ENCODE measurements at regions not wholly inside any gene's neighbourhood (a gene's known extent, or its start where the extent isn't known, plus 50 kb on each side); places are given as distances from the start of the nearest gene placed in this dataset.

DNA sequence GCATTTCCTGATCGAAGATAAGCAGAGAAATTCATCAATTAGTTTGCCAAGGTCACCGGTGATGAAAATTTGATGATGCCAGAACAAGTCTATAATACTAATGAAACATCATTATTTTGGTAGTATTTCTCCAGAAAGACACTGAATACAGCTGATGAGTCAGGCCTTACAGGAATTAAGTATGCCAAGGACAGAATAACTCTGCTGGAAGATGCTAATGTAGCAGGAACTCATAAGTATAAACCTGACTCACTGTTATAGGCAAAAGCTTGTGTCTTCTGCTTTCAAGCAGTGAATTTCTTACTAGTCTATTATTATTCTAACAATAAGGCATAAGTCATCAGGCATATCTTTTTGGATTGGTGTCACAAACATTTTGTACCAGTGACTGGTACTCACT, 1825.1 kb upstream of the IGFBP7 start:
- no peak for DNase-seq

DNA sequence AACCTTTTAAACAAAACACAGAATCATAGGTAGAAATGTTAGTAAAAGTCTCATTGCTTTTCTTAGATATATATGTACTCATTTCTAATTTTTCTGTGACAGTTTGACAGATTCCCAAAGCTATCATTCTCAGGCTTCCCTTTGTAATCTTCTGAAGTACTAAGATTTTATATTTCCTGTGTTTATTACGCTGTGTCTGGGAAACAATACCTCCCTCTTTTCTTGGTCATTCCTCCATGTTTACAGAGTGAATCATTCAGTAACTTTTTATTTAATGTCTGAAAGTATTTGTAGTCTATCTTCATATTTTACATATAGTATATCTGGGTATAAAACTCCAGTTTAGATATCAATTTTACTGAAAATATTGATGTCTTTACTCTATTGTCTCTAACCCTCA, 1826.3 kb upstream of the IGFBP7 start:
- no peak for DNase-seq

DNA sequence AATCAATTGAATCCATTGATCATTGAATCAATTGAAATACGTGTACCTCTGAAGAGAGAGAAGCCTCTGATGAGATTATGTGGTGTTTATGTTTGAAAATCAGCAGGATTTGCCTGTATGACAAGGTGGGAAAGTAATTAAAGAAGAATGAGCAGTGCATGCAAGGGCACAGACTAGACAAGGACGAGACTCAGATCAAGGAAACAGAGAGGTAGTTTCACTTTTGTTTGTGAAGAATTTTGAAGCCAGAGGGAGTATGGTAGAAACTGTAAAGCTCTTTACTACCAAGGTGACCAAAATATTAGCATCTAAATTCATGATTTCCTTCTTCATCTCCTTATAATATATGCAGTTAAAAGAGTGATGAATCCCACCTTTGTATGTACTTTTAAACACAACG, 1830.0 kb upstream of the IGFBP7 start:
- DNase-seq, result no peak

DNA sequence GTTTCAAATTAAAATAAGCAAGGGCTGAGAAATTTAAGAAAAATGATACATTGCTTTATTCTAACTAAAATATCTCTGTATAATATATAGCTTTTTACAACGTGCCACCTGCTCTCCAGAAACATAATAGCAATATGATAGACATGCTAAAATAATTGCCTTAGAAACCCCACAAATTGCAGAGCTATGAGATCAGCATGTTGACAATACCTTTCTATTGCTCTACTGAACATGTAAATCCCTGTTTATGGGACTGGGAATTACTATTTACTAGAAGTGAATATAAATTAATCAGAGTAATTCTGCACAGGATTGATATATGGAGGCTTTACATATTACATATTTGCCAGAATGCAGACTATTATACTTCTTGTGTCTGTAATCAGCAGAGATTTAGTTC, 1831.1 kb upstream of the IGFBP7 start:
- no peak for DNase-seq

DNA sequence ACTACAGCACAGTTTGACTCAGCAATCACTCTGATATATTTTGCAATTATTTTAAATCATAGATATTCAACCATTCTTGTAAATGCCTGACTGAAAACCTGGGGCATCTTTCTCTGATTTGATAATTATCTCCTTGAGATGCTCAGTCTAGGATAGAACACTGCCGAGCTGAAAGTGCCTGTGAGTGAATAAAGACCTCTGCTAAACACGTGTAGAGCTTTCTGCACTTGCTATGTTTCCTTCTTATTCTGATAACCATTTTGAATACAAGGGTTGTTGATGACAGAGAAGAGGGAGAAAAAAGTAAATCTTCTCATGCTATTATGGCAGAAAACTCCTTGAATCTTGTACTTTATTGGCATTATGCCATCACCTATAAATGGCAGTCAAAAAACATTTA, 1843.4 kb upstream of the IGFBP7 start:
- no peak for DNase-seq

DNA sequence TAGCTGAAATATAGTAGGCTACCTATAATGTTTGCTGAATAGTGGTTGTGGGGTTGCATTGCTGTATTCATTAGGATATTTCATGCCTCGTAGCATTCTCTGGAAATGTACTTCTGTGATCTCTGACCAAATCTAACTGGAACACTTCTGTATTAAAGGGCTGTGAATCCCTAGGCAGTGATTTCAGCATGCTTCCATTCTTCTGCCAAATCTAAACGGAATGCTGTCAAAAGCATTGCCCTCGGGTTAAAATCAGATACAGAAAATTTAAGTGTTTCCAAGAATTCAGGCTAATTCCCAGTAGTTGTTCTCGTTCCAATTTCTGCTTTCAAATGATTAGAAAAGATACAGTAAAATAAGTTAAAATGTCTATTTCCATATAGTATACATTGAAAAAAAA, 1847.5 kb upstream of the IGFBP7 start:
- no peak for DNase-seq

DNA sequence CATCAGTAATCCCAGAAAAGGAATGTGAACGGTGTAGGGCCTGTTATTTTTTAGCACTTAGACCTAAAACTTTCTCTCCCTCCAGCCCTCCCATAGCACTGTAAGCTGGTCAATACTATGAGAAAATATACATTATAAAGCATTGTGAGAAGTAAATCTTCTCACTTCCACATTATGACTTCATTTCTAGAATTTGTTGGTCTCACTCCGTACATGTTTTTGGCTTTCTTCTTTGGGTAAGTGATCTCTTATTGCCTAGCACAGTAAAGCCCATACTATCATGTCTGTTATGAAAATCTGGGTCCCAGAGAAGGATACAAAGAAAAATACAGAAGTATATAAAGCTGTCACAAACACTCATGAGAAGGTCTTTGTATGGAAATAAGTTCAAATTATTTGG, 1851.1 kb upstream of the IGFBP7 start:
- DNase-seq, result no peak

DNA sequence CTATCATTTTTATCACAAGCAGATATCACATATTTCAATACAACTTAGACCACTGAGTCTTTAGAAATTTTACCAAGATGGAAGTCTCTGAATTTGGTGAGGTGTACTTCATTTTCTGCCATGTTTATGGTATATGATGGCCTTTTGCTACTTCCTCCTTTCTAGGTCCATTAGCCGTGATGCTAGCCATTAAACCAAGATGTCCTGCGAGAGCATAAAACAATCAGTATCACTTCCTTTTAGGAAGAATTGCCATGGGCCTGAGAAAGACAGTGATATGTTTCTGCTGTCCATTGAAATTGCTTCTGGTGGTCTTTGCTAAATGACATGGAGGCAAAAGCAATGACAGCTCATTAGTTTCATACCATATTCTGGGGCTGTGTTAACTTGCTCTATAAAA, 1851.7 kb upstream of the IGFBP7 start:
- no peak for DNase-seq

DNA sequence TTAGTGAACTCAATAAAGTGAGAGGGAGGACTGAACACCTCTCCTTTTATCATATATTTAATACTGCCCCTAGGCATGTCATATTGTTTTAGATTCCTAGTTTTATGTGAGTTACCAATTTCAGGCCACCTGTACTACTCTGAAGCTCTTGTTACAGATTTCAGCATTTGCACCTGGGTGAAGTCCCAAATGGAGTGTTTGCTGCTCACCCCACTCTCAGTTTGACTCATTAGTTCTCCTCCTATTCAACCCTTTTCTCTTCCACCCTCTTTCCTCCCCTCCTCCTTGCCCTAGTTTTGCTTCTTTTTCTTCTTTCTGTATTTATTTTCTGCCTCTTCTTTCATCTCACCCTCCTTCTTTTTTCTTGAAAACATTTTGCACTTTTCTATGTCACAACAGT, 1852.2 kb upstream of the IGFBP7 start:
- no peak for DNase-seq

DNA sequence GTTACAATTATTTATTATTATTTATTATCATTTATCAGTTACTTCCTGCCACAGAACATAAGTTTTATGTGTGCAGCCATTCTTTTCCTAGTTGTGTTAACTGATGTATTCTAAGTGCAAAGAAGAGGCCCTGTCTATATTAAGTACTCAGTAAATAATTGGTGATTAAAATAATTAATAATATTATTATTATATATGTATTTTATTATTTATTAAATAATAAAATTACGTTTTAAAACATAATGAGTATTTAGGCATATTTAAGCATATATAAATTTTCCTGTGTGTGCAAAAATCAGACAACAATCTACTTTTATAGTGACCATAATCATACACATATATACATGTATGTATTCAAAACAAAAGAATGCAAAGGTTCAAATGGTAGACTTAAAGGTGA, 1871.6 kb upstream of the IGFBP7 start:
- DNase-seq, result no peak

DNA sequence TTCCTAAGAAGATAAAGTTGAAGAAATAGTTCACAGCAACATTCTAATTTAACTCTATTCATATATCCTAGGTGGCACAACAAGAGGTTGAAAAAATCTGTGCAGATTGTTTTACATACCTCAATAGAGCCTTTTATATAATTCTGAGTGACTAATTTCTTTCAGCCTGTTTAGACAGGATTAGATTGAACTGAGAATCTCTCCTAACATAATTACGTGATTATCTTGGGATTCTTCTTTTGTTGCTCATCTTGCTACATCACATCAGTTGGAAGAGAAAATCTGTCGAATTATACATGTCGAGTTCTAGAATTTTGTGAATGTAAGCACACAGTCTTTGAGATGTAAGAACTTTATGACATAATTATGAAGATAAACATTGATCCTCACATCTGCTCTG, 1873.7 kb upstream of the IGFBP7 start:
- DNase-seq, result no peak

DNA sequence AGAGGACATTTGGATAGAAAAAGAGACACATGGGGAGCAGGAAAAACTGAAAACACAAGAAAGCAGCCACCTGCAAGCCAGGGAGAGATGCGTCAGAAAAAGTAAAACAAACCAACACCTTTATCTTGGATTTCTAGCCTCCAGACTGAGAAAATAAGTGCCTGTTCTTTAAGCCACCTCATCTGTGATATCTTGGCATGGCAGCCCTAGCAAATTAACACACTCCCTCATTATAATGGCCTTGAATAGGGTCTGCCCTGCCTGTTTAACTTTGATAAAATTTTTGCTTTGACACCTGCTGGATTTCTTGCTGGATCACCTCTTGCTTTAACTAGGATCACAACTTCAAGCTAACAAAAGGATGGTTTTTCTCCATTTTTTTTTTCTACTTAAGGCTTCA, 1892.0 kb upstream of the IGFBP7 start:
- no peak for DNase-seq

DNA sequence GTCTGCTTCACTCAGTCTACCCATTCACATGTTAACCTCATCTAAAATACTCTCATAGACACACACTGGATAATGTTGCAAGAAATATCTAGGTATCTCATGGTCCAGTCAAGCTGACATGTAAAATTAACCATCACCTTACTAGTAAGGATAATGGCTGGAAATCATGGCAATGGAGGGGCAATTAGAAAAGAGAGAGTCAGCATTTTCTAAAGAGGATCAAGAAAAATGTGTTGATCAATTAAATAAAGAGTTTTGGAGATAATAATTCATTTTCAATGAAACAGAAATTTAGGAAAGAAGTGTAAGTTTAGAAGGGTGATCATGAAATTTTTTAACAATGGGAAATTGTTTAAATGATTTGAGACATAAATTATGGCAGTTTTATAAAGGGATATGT, 1914.1 kb upstream of the IGFBP7 start:
- no peak for DNase-seq

DNA sequence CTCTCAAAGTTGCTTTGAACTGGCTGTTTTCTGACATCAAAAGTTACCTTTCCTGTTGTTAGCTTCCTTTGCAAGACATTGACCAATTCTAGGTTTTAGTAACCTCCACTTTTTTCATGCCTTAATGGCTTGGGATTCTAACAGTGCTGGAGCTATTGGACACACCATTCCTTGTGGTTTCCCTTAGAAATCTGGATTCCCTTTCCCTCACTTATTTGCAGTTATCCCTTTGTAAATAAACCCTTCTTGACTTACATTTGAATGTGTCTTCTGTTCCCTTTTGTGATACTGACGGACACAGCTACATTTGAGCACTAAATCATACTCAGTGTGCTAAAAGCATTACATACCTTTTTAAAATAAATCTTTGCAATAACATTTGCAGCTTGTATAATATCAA, 1927.6 kb upstream of the IGFBP7 start:
- no peak for DNase-seq

DNA sequence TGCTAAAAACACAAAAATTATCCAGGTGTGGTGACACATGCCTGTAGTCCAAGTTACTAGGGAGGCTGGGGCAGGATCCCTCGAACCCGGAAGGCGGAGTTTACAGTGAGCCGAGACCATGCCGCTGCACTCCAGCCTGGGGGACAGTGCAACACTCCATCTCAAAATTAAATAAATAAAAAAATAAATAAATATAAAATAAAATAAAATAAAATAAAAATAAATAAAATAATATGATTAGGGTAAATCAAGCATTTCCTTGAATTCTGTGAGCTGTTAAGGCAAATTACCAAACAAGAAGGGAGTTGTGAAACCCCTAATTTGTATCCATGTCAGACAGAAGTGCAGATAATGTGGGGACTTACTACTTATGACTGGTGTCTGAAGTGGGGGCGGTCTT, 1928.9 kb upstream of the IGFBP7 start:
- no peak for DNase-seq

DNA sequence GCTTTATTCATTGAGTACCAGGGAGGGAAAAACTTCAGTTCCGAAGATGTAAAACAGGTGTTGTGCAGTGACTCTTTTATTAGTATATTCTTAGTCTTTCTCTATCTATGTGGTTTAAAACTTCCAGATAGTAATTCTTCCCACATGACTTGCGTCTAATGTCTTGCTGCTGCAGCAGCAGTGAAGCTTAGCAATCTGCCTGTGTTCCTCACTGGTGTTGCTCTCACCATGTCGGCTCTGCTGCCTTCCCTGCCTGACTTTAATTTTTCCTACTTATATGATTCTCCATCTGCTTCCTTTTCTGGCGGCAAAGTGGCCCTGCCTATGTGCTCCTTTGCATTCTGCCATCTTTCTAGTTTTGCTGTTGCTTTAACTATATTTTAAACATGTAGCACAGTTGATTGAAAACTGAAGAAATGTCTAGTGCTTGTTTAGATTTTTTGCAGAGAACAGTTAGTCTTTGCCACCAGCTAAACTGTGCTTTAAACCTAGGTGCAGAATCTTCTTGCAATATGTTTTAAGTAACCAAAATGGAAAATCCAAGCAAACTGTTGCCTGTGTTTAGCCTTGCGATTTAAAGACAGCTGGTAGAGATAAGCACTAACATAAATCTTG, 1934.2 kb upstream of the IGFBP7 start:
- no peak for DNase-seq

DNA sequence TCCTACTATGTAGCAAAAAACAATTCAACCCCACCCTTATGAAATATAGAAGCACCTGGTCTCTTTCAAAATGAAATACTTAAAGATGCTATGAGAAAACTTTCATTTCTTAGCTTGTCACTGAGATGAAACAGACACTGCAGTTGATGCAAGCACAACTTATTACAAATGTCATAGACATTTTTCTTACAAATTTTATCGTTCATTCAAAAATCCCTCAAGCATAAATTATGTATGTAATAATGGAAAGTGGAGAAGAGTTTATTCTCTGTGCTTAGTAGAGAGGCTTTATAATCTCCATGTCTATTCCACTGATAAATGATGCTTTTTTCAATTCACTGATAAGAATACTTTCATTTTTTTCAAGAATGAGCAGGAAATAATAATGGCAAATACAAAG, 1943.9 kb upstream of the IGFBP7 start:
- no peak for DNase-seq

DNA sequence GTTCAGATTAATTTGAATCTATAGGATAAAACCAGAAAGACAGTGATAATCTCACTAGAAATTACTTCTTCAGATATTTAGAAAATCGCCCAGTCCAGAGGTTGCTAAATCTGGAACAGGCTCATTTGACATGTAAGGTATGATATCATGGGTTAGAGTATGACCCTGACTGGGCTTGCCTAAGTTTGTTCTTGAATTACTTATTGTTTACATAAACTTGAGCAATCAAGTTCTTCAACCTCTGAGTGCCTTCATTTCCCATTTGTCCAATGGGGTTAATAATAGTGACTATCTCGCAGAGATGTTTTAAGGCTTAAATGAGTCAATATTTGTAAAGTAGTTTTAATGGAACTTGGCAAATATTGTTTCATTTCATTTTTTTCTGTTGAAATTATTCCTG, 1947.6 kb upstream of the IGFBP7 start:
- no peak for DNase-seq

DNA sequence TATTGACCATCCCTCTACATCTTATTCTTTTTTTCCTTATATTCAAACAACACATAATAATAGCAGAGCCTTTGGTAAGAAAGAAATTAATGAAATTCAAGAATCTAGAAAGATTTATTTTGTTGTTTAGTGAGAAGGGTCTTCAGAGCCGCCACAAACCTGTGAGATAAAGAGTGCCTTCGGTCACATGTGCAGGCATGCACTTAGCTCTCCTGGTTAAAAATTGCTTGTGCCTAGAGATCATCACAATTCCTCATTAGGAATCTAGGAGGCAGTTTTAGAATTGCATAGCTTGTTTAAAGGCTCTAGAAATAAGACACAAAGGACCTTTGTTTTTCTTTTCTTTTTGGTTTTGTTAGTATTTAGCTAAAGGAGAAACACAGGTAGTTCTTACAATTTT, 1948.4 kb upstream of the IGFBP7 start:
- no peak for DNase-seq

DNA sequence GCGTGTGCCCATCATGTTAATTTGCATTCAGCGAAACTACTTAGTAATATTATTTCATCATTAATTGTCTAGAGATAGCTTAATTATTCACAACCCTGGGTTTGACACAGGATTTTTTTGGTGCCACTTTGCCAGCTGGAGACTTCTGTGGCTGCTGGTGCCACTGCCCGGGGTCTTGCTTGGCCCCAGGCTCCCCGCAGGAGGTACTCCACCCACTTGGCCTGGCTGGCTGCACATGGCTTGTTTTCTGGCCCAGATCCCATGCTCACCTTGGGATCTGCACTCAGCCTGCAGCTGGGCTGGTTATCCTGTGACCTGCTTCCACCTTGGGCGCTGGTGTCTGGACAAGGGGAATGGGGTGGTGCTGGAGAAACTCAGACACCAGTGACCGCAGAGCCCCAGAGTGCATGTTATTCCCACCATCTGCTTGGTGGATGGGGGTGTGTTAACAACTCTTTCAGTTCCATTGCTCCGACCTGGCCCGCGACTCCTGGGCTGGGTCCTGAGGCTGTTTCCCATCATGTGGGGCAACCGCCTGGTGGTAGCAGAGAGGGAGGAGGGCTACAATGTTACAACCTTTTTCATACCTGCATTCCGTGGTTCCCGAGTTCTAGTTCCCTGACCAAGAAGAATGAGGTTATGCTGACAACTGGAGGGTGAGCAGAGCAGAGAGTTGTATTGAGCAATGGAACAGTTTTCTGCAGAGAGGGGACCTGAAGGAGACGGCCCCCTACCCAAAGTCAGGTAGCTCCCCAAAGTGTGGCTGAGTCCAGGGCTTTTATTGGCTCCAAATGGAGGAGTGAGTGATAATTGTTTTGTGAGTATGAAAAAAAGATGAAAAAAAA, 1950.0 kb upstream of the IGFBP7 start:
- no peak for DNase-seq

DNA sequence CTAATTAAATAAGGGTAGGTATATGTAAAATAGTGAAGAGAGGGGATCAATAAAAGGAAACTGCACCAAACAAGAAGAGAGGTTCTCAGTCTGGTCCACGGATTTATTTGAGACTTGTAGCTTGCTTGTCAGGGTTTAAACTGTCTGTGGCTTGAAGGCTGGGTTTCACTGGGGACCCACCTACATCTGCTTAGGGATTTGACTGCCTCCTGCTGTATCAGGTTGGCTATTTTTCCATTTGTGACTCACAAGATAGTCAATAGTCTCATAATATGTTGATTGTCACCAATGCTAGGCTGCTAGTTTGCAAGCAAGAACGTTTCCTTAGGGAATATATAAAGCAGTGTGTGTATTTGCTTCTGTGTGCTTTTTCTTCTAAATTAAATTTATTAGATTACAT, 1950.7 kb upstream of the IGFBP7 start:
- no peak for DNase-seq

DNA sequence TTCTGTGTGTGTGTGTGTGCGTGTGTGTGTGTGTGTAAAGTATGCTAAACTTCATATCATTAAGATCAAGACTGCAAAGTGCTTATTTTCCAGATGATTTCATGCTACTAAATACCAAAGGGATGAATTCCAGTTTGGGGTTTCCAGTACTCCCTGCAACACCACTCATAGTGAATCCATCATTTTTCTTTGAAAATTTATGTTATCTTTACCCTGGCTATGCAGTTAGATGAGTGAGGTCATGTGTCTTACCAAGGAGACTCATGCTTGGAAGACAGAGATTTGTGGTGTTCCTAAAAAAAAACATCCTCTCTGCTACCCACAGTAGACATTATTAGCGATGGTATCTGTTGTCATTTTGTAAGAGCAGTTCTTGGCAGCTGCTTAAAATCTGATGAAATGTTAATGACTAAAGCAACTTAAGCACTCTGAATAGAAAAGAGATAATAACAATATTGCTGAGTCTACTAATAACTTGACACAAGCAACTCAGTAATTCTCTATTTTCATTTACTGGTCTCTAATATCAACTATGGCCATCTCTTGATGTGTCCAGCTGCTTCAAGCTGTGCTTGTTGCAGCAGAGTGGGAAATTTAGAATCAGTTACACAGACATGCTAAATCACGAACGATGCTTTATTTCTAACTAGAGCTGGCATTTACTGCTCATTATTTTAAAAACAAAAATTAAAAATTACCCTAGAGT, 1953.0 kb upstream of the IGFBP7 start:
- DNase-seq, result no peak

DNA sequence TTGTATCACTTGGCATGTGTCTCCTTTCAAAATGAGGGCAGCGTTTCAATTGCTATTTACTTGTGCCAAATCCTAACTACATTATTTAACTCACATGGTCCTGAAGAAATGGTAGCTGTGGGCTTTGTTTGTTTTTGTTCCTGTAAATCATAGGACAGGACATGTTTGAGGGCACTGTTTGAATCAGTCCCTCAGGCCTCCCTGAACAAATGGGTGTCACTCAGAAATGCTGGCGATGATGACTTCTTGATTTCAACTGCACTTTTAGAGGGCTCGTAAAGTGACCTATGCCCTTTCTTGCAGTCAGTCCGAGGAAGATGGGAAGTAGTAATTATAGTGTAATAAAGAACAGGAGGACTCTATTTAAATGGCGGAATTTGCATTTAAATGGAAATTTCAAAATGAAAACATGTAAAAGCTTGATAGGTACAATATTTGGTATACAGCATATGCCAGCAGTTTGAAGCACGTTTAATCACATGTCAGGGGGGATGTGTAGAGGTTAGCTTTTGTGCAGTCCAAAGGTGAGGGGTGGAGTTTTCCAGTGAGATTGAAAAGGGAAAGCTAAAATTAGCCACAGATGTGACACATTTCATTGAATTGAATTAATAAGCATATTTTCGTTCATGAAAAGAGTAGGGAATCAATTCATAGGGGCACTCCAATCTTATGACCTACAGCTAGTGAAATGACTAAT, 1958.7 kb upstream of the IGFBP7 start:
- no peak for DNase-seq

DNA sequence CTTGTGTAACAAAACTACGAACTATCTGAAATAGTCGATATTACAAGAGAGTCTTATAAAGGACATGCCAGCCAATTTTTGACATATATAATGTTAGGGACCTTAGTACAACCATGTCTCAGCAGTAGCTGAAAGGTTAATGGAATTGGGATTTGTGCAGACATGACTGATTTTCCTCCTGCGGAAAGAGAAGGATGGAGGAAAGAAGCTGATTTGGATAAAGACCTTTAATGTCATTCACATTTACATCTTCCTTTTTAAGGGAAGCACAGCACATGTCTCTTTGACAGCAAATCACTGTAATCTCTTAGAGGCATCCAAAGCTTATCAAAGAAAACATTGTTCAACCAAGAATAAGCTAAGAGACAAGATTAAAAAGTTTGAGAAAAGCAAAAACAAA, 1976.2 kb upstream of the IGFBP7 start:
- DNase-seq, result no peak
